ENCODE measurements at regions not wholly inside any gene's neighbourhood (a gene's known extent, or its start where the extent isn't known, plus 50 kb on each side); places are given as distances from the start of the nearest gene placed in this dataset.
"Not testable (repeated sequence)": the region's sequence is repeated elsewhere in the genome, so short reads cannot be mapped to it uniquely, and the experiment has no call there.

DNA sequence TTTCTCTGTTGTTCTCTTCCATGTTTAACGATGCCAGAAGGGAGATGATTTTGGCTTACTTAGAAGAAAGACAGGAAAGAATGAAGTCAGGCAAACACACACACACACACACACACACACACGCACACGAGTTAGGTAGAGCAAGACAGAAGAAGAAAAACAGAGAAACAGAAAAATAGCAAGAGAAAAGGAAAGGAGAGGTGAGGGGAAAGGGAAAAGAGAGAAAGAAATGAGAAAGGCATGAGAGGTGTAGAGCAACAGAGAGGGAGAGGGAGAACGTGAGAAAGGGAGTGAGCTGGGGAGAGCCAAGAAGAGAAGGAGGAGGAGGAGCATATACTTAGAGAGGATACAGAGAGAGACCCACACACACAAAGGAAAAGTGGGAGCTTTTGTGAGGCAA lies 385.3 kb downstream of the DOK5 start:
- no peak for DNase-seq (ENCODE audit: low read depth, low spot score)

DNA sequence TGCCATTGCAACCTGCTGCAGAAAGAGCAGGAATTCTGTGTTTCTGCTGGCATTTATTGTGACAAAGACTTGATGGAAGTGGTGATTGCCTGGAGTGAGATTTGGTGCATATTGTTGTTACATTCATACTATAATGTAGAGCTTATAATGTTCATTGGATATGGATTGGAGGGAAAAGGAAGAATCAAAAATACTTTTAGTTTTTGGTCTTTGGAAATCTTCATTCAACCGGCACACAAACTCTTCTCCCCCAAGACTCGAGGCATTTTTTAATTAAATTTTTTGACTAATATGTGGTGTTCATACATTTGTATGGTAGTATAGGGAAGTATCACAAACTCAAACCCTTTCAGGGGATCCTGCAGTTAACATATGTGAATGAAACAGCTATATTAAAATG lies 380.8 kb downstream of the DOK5 start:
- DNase-seq (ENCODE audit: low read depth, low spot score): no peak

DNA sequence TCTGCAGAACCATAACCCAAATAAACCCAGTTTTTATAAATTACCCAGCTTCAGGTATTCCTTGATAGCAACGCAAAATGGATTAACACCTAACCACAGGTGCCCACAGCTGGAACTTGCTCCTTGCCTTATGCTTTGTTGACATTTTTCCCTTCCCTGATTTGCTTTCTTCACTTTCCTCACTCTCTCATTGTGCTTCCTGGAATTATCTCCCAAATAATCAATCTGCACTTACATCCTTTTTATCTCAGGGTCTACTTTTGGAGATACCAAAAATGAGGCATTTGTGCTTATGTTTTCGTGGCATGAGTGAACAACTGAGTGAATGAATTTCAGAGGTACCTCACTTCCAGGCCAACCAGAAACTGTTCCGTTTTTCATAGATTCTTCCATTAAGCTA lies 374.3 kb downstream of the DOK5 start:
- DNase-seq (ENCODE audit: low read depth, low spot score): no peak

DNA sequence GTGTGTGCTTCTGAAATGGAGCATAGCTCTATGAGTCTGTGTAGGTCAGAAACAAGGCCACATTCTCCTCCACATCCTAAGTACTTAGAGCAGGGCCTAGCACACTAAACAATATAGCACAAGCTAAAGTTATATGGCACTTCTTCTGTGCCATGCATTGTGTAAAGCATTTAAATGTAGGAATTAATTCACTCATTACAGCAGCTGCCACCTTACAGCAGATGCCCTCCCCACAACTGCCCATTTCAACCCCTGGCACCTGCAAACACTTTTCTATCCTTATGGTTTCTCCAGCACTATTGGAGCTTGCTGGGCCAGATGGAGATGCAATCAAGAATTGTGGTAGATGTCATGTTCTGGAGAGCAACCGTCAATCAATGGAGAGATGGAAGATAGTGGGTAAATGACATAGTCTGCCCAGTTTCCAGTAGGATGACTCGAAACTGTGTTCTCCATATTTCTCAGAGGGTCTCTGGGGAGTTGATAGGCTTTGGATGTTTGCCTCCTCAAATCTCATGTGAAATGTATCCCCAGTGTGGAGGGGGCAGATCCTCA lies 373.7 kb downstream of the DOK5 start:
- no peak for DNase-seq (ENCODE audit: low read depth, low spot score)

DNA sequence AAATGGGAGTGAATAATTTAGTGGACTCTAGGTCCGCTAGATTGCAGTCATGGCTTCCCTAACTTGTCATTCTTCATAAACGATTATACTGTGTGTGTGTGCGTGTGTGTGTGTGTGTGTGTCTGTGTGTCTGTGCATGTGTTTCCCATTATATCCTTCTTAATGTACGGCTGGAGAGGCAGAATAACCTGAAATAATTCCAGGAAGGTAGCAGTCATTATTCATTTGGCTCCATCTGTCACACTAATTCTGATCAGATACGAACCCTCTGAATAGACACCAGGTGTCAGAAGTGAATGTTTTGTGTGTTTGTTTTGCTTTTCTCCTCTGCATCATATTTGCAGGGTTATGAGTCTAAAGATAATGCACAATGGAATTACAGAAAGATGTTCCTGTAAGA lies 372.9 kb downstream of the DOK5 start:
- DNase-seq (ENCODE audit: low read depth, low spot score): no peak

DNA sequence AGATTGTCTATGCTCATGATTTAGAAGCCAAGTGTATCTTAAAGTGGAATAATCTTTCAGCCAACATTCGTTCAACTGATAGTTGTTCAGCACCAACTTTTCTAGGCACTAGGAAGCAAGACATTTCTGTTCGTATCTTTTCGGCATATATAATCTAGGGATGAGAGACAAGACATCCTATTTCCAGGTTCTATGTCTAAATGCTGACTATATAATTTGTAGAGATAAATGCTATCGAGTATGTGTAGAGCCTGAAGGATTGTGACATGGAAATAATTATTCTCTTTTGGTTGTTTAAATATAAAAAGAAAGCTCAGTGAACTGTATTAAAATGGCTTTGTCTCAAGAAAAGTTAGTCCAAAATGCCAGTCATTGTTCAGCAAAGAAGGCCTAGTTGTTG lies 371.6 kb downstream of the DOK5 start:
- no peak for DNase-seq (ENCODE audit: low read depth, low spot score)

DNA sequence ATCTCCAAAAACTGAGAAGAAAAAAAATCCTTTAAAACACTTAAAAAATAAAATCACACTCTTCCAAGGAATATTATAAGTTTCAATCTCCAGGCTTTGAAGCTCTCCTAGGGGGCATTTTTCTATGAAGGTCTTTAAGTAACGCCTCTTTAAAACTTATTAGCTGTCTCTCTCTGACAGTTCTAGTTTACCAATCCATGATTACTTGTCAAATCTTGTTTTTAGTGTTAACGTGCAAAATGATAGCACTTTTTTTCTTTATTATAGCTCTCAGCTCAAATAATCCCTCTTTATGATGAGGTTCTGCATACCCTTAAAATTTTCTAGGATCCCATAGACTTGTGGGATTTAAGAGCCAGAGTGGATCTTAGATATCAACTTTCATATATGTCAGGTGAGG lies 369.0 kb downstream of the DOK5 start:
- no peak for DNase-seq (ENCODE audit: low read depth, low spot score)

DNA sequence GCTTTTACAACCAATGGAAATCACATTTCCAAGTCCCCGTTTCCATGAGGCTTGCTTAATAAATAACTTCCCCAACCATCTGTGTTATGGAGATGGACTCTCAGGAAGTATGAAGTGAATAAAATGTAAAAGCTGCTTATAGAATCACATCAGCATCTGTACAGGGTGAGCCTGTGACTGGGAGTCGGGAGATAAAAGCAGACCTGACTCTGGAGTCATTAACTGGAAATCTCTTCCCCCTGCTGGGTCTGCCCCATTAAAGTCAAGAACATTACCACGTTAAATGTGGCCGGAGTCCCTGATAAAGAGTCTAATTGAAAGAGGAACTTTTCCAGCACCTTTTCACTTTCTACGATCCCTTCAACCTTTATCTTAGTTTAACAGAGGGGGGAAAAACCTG lies 368.5 kb downstream of the DOK5 start:
- DNase-seq (ENCODE audit: low read depth, low spot score): no peak

DNA sequence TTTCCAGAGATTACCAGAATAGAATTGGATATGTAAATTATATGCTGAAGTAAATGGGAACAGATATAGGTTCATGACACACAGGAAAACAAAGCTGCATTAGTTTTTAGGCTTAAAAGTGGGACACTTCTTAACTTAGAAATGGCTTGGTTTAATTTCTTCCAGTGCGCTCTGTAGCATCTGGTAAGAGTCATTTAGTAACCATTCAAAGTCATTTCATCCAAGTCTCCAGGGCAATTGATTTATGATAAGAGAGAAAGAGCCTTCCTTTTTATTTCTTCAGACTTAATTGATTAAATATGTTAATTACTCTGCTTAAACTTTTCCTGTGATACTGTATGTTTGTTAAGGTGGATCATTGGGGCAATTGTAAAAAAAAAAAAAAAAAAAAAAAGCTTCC lies 368.0 kb downstream of the DOK5 start:
- DNase-seq (ENCODE audit: low read depth, low spot score): no peak

DNA sequence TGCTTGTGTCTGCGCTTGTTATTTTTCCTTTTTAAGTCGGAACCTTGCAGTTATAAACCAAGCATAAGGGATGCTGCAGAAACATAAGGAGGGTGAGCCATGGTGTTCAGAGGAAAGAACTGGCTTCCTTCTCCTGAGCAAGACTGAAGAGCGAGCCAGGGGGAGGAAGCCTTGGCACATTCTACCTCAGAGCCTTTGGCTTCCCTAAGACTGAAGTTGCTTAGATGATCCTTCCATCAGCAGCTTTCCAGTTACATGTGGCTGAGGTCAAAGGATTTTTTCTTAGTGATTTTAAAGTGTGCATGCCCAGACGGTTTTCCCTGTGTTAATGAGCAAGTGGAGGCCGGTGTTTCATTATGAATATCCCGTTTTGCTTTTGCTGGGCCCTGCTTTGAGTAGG lies 363.8 kb downstream of the DOK5 start:
- DNase-seq (ENCODE audit: low read depth, low spot score): no peak

DNA sequence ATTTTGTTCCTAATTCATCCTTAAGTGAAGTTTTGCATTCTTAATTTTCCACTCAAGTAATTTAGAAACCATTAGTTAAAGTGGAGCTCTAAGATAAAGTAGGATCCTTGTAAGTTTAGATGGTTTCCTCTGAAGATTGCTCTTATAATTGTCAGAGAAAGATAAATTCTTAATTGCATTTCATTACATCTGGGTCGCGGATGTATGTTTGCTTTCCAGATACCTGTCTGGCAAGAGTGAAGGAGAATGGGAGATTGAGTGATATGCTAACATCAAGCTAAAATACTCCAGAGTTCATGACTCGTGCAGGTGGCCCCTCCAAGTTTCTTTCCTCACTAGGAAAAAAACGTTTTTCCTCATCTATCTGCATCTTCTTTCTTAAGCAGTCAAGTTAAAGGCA lies 361.8 kb downstream of the DOK5 start:
- no peak for DNase-seq (ENCODE audit: low read depth, low spot score)

DNA sequence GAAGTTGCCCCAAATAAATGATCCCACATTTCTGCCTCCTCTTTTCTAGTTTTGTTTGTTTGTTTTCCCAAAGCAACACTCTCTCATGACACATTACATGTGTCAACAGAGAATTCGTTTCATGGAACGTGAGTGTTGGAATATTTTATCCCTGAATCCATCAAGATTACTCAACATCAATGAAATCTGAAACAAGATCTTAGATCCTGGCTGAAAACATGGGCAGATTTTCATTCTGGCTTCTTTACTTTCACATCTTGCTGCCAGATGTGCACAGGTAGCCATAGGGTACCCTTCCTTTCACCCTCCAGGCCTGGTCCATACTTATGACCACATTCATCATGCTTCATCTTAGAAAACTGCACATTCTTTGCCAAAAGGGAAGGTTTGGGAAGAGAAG lies 347.0 kb downstream of the DOK5 start:
- no peak for DNase-seq (ENCODE audit: low read depth, low spot score)

DNA sequence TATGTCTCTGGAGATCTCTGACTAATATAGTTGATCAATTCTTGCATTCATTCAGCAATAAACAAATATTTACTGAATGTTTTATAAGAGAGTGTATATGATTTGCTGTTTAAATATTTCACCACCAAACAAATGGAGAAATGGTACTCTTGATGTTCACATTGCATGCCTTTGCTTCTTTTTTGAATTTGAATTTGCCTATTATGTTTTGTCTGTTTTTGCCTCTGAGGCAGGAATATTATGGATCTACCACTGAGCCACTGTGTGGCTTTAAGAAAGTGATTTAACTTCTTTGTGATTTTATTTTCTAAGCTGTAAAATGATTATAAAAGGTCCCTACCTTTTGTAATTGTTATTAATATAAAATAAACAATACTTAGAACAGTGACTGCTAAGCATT lies 345.0 kb downstream of the DOK5 start:
- no peak for DNase-seq (ENCODE audit: low read depth, low spot score)

DNA sequence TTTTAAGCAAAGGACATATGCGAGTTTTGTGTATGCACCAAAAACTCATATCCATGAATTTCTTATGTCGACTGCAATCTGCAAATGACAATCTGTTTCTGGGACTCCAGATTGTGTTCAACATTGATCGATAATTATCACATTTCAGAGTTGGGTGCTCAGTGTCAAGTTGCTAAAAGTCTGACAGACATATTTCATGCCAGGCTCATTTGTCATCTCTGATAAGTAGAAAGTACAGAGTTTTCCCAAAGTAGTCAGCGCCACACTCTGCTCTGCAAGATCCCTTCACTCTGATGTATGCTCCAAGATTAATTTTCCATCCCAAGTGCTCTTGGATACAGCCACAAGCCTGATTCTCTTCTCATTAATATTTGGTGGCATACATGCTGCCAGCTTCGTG lies 331.1 kb downstream of the DOK5 start:
- DNase-seq (ENCODE audit: low read depth, low spot score): no peak

DNA sequence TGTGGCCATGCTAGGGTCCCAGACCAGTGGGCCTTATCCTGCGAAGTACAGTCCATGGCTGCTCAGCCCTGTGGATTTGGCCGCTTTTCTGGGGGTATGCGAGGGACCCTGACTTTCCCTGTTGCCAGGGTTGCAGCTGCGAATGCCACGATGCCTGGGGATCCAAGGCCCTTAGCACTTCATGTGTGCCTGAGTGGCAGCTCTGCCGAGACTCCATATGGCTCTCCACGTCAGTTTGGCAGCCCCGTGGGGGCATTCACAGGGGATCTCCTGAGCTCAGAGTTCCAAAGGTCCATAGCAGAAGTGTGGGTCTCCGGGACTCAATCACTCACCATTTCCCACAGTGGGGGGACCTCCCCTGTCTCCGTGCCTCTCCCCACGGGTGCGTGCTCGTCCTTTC lies 319.5 kb downstream of the DOK5 start:
- no peak for DNase-seq (ENCODE audit: low read depth, low spot score)

DNA sequence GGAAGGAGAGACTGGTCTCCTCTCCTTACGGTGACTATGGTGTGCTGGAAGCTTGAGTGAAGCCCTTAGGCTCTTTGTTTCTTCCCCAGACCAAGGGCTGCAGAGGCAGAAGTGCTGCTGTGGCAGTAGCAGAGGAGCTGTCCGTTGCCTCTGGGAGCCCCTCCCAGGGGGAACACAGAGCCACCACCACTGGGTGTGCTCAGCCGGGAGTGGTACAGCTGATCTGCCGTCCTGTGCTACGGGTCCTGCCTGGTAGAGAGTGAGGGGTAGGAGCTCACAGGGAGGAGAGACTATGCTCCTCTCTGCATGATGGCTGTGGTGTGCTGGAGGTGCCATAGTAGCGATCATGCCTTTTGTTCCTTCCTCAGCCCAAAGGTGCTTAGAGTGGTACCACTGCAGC lies 318.7 kb downstream of the DOK5 start:
- no peak for DNase-seq (ENCODE audit: low read depth, low spot score)

DNA sequence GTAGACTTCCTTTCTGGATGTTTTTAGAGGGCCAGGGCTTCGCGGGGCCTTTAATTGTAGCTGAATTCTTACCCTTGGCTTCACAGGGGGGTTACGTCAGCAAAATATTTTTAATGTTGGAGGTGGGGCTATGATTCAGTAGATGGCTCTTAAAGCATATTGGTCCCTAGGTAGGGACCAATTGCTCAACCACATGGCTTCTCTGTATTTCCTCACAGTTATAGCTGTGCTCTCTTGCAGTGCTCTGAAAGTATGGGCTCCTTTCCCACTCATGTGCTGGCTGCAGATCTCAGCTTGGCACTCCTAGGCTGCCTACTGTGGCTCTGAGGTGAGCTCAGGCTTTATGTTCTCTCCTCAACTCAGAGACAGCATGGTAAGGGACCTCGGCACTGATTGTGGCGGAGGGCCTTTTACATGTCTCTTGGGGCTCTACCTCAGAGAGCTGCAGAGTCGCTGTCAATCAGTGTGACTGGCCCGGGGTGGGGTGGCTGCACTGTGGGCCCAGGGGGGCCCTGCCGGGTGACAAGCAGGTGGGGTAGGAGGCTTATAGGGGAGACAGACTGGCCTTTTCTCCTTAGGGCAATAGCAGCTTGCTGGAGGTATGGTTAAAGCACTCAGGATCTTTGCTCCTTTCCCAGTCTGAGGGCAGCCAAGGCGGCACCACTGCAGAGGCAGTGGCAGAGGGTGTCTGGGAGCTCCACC lies 318.0 kb downstream of the DOK5 start:
- DNase-seq (ENCODE audit: low read depth, low spot score): no peak

DNA sequence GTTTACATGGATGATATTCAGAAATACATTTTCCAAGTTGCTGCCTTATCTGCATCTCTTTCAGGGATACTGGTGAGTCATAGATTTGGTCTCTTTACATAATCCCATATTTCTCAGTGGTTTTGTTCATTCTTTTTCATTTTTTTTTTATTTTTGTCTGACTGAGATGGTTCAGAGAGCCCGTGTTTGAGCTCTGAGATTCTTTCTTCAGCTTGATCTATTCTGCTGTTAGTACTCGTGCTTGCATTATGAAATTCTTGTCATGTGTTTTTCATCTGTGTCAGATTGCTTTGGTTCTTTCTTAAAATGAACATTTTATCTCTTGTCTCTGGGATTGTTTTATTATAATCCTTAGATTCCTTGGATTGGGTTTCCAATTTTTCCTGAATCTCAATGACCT lies 317.3 kb downstream of the DOK5 start:
- no peak for DNase-seq (ENCODE audit: low read depth, low spot score)

DNA sequence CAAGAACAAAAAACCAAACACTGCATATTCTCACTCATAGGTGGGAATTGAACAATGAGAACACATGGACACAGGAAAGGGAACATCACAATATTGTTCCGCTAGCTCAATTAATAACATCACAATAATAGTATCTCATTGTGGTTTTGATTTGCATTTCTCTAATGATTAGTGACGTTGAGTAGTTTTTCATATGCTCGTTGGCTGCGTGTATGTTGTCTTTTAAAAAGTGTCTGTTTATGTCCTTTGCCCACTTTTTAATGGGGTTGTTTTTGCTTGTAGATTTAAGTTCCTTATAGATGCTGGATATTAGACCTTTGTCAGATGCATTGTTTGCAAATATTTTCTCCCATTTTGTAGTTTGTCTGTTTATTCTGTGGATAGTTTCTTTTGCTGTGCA lies 312.9 kb downstream of the DOK5 start:
- DNase-seq (ENCODE audit: low read depth, low spot score): not testable (repeated sequence)

DNA sequence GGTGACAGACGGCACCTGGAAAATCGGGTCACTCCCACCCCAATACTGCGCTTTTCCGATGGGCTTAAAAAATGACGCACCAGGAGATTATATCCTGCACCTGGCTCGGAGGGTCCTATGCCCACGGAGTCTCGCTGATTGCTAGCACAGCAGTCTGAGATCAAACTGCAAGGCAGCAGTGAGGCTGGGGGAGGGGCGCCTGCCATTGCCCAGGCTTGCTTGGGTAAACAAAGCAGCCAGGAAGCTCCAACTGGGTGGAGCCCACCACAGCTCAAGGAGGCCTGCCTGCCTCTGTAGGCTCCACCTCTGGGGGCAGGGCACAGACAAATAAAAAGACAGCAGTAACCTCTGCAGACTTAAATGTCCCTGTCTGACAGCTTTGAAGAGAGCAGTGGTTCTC lies 307.4 kb downstream of the DOK5 start:
- DNase-seq (ENCODE audit: low read depth, low spot score): not testable (repeated sequence)

DNA sequence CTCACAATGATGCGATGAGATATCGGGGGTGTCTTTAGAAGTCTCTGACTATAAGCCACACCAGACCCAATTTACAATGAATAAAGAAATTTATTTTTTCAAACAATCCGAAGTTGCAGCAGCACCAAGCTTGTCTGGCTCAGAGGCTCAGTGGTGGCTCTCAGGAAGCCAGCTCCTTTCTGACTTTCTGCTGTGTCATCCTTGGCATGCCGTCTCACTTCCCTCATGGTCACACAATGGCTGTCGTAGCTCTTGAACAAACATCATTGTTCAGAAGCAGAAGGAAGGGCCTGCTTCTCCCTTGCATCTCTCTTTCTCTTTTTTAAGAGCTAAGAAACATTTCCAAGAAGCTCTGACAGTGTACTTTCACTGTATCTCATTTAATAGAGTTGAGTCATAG lies 299.0 kb downstream of the DOK5 start:
- no peak for DNase-seq (ENCODE audit: low read depth, low spot score)

DNA sequence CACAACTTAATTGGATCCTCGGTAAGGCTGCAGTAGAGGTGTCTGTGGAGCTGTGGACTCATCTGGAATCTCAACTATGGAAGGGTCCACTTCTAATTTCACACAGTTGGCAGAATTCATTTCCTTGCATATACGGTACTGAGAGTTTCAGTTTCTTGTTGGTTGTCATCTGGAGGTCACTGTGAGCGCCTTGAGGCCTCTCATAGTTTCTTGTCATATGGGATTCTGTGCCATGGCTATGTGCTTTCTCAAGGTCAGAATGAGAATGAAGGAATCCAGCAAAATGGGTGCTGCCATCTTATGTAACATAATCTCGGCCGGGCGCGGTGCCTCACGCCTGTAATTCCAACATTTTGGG lies 298.2 kb downstream of the DOK5 start:
- no peak for DNase-seq (ENCODE audit: low read depth, low spot score)

DNA sequence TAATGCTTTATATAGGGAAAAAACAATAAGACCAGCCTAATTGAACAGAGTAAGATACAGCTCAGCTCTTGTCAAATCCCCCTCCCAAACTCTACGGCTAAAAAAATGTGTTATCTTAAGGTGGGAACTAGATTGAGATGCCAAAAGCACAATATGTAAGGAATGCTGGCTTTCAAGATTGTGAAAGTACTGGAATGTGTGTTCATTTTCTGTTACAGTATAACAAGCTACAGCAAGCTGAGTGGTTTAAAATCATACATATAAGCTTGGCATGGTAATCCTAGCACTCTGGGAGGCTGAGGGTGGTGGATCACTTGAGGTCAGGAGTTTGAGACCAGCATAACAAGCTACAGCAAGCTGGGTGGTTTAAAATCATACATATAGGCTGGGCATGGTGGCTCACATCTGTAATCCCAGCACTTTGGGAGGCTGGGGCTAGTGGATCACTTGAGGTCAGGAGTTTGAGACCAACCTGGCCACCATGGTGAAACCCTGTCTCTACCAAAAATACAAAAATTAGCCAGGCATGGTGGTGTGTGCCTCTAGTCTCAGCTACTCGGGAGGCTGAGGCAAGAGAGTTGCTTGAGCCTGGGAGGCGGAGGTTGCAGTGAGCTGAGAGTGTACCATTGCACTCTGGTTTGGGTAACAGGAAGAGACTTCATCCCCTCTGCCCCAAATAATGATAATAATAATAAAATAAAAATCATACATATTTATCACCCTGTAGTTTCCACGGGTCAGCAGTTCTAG lies 297.7 kb downstream of the DOK5 start:
- no peak for DNase-seq (ENCODE audit: low read depth, low spot score)

Measured in pulmonary artery endothelial cell (primary cell).